ENCODE measurements at regions not wholly inside any gene's neighbourhood (a gene's known extent, or its start where the extent isn't known, plus 50 kb on each side); places are given as distances from the start of the nearest gene placed in this dataset.

GRCh38 chr14:88993946-88994345 lies 169.5 kb downstream of the TTC8 start:
- TF ChIP-seq POLR2AphosphoS5 (IDR thresholded peaks at IDR 0.05; ENCODE audit: low read depth, low read length), result no peak
- no peak for TF ChIP-seq FOXP2 (optimal IDR thresholded peaks at IDR 0.05; ENCODE audit: borderline replicate concordance, extremely low read depth, extremely low read length, insufficient read depth)
- no peak for TF ChIP-seq TAF1 (IDR thresholded peaks at IDR 0.05; ENCODE audit: borderline replicate concordance, insufficient read depth, low read length)
